MM.1S (cell line): ENCODE measurements at regions not wholly inside any gene's neighbourhood (a gene's known extent, or its start where the extent isn't known, plus 50 kb on each side); places are given as distances from the start of the nearest gene placed in this dataset.
A peak's percentile ranks its signal among the peaks of the same experiment; 100 is the strongest.

ENCODE experiments used
- DNase-seq: peaks from one replicate; pipeline ENCODE4 v3.0.0-alpha.2; 2015
- H2AFZ ChIP-seq: fragments of 300-600 bp; sonication (generic); 2 replicates; pipeline ENCODE4 v1.6.0; 2016; ENCODE audit warnings: antibody characterized with exemption, low read length
- H3F3A ChIP-seq: fragments of 300-600 bp; sonication (generic); 2 replicates; pipeline ENCODE4 v1.6.1; 2016; ENCODE audit warnings: mild to moderate bottlenecking, antibody characterized with exemption, low read length, moderate library complexity, mixed read lengths; ENCODE audit not compliant: insufficient read depth
- H3K27ac ChIP-seq: fragments of 300-600 bp; sonication (generic); 2 replicates; pipeline ENCODE4 v1.5.1; 2016; ENCODE audit warnings: mild to moderate bottlenecking, low read length
- H3K27me3 ChIP-seq: fragments of 300-600 bp; sonication (generic); replicated peaks from 2 replicates; pipeline ENCODE4 v1.6.0; 2016; ENCODE audit warnings: low read length; ENCODE audit not compliant: insufficient read depth
- H3K36me3 ChIP-seq: fragments of 300-600 bp; sonication (generic); replicated peaks from 2 replicates; pipeline ENCODE4 v1.6.1; 2016; ENCODE audit warnings: mild to moderate bottlenecking, low read length, mixed read lengths; ENCODE audit not compliant: insufficient read depth
- H3K4me1 ChIP-seq: fragments of 300-600 bp; sonication (generic); 2 replicates; pipeline ENCODE4 v1.6.1; 2016; ENCODE audit warnings: low read length, mixed read lengths
- H3K4me2 ChIP-seq: fragments of 300-600 bp; sonication (generic); 2 replicates; pipeline ENCODE4 v1.6.0; 2016; ENCODE audit warnings: low read depth, low read length
- H3K4me3 ChIP-seq: fragments of 300-600 bp; sonication (generic); 2 replicates; pipeline ENCODE4 v1.5.1; 2016; ENCODE audit warnings: low read length, mixed read lengths
- H3K79me2 ChIP-seq: fragments of 300-600 bp; sonication (generic); 2 replicates; pipeline ENCODE4 v1.6.1; 2016; ENCODE audit warnings: mixed run types, low read length, mixed read lengths
- H3K9ac ChIP-seq: fragments of 300-600 bp; sonication (generic); 2 replicates; pipeline ENCODE4 v1.6.1; 2016; ENCODE audit warnings: low read length, mixed read lengths
- H3K9me2 ChIP-seq: fragments of 300-600 bp; sonication (generic); replicated peaks from 2 replicates; pipeline ENCODE4 v1.6.1; 2016; ENCODE audit warnings: mild to moderate bottlenecking, low read length, mixed read lengths; ENCODE audit not compliant: insufficient read depth
- H3K9me3 ChIP-seq: fragments of 300-600 bp; sonication (generic); replicated peaks from 2 replicates; pipeline ENCODE4 v1.6.1; 2016; ENCODE audit warnings: mild to moderate bottlenecking, low read length, mixed read lengths; ENCODE audit not compliant: insufficient read depth
- H4K20me1 ChIP-seq: fragments of 300-600 bp; sonication (generic); 2 replicates; pipeline ENCODE4 v1.6.1; 2016; ENCODE audit warnings: mild to moderate bottlenecking, low read length, moderate library complexity, mixed read lengths; ENCODE audit not compliant: insufficient read depth
- CTCF ChIP-seq: fragments of 300-600 bp; sonication (generic); IDR thresholded peaks from 2 replicates; pipeline ENCODE4 v1.5.1; 2016; ENCODE audit warnings: antibody characterized with exemption, low read length, mixed read lengths
- EZH2 ChIP-seq: fragments of 300-600 bp; sonication (generic); optimal IDR thresholded peaks from 2 replicates; pipeline ENCODE3; 2017; ENCODE audit warnings: low read depth, mild to moderate bottlenecking, antibody characterized with exemption, low read length, mixed read lengths
- EZH2phosphoT487 ChIP-seq: fragments of 300-600 bp; sonication (generic); IDR thresholded peaks from 2 replicates; pipeline ENCODE4 v1.6.1; 2018; ENCODE audit warnings: antibody characterized with exemption, low read length

GRCh38 chr4:101421386-101421785 lies 74.1 kb upstream of the PPP3CA start:
- no peaks in the 10 kb centered on the region for H3K36me3 ChIP-seq
- H3K4me1 ChIP-seq = peaks cover 31% of the 10 kb centered on the region
- no peak for DNase-seq
- H3K9ac ChIP-seq = no peak overlapping the region
- no peaks in the 10 kb centered on the region for H3K79me2 ChIP-seq
- no peak overlapping the region for H2AFZ ChIP-seq
- no peak overlapping the region for H3K4me3 ChIP-seq
- H3K4me2 ChIP-seq = no peak overlapping the region
- no peaks in the 10 kb centered on the region for H3K9me3 ChIP-seq
- no peaks in the 10 kb centered on the region for H4K20me1 ChIP-seq
- no peak overlapping the region for H3K27ac ChIP-seq
- H3F3A ChIP-seq = peaks cover 25% of the 10 kb centered on the region
- TF ChIP-seq CTCF (no peak), EZH2 (no peak), EZH2phosphoT487 (no peak)
- H3K27me3 ChIP-seq = no peaks in the 10 kb centered on the region
- no peaks in the 10 kb centered on the region for H3K9me2 ChIP-seq

GRCh38 chr4:101420661-101421060 lies 73.3 kb upstream of the PPP3CA start:
- no peak overlapping the region for H3K4me3 ChIP-seq
- no peak overlapping the region for H2AFZ ChIP-seq

GRCh38 chr4:101419336-101420135 lies 72.2 kb upstream of the PPP3CA start:
- Histone ChIP-seq H3K9ac (peak overlapping the region; percentile 19; the same call in 1 of the 2 replicates), H3K4me1 (peaks cover 31% of the 10 kb centered on the region), H3K9me2 (no peaks in the 10 kb centered on the region), H3K4me3 (peak overlapping the region; percentile 28; the same call in 1 of the 2 replicates), H3K4me2 (peak overlapping the region; percentile 64), H4K20me1 (no peaks in the 10 kb centered on the region), H3K36me3 (no peaks in the 10 kb centered on the region), H3F3A (peaks cover 25% of the 10 kb centered on the region), H3K27me3 (no peaks in the 10 kb centered on the region), H3K79me2 (no peaks in the 10 kb centered on the region), H3K27ac (peak overlapping the region; percentile 82), H2AFZ (peak overlapping the region; percentile 61), H3K9me3 (no peaks in the 10 kb centered on the region)
- peak; percentile 88 for DNase-seq
- TF ChIP-seq CTCF (no peak), EZH2phosphoT487 (no peak), EZH2 (no peak)

More at GRCh38 chr4:101420661-101421060, 73.3 kb upstream of the PPP3CA start:
- Histone ChIP-seq H3K4me1 (peaks cover 31% of the 10 kb centered on the region), H3F3A (peaks cover 25% of the 10 kb centered on the region), H4K20me1 (no peaks in the 10 kb centered on the region), H3K36me3 (no peaks in the 10 kb centered on the region), H3K9ac (no peak overlapping the region), H3K9me3 (no peaks in the 10 kb centered on the region), H3K4me2 (no peak overlapping the region), H3K9me2 (no peaks in the 10 kb centered on the region), H3K79me2 (no peaks in the 10 kb centered on the region), H3K27ac (no peak overlapping the region), H3K27me3 (no peaks in the 10 kb centered on the region)
- TF ChIP-seq EZH2 (no peak), CTCF (no peak), EZH2phosphoT487 (no peak)
- DNase-seq = no peak
